Astrocyte (in vitro differentiated cells and primary cell): ENCODE measurements at regions not wholly inside any gene's neighbourhood (a gene's known extent, or its start where the extent isn't known, plus 50 kb on each side); places are given as distances from the start of the nearest gene placed in this dataset.

Experiments
- DNase-seq: peaks from one replicate; pipeline ENCODE4 v3.0.0-alpha.2; 2010; ENCODE audit warnings: low read depth
- FAIRE-seq: peaks from 2 replicates; lab custom pipeline; 2011; peaks lifted over from hg19 to GRCh38; lab: Jason Lieb, UNC
- H2AFZ ChIP-seq: 2 replicates; pipeline ENCODE4 v1.6.0; 2012; ENCODE audit warnings: low read depth, low read length, inconsistent platforms
- H3K27ac ChIP-seq: 2 replicates; pipeline ENCODE4 v1.5.1; 2011; ENCODE audit warnings: low read depth, low read length, inconsistent platforms
- H3K27me3 ChIP-seq: 2 replicates; pipeline ENCODE4 v1.6.0; 2011; ENCODE audit warnings: low read length, inconsistent platforms; ENCODE audit not compliant: insufficient read depth
- H3K36me3 ChIP-seq: 2 replicates; pipeline ENCODE4 v1.5.1; 2011; ENCODE audit warnings: low read length, inconsistent platforms; ENCODE audit not compliant: insufficient read depth
- H3K4me1 ChIP-seq: 2 replicates; pipeline ENCODE4 v1.5.1; 2011; ENCODE audit warnings: low read length, inconsistent platforms; ENCODE audit not compliant: insufficient read depth
- H3K4me2 ChIP-seq: 2 replicates; pipeline ENCODE4 v1.6.0; 2012; ENCODE audit warnings: low read length, inconsistent platforms
- H3K4me3 ChIP-seq: 2 replicates; pipeline ENCODE4 v1.5.1; 2011; ENCODE audit warnings: low read depth, mild to moderate bottlenecking, low read length, inconsistent platforms; ENCODE audit not compliant: insufficient read depth
- H3K79me2 ChIP-seq: 2 replicates; pipeline ENCODE4 v1.6.0; 2012; ENCODE audit warnings: mild to moderate bottlenecking, low read length, inconsistent platforms; ENCODE audit not compliant: insufficient read depth
- H3K9ac ChIP-seq: 2 replicates; pipeline ENCODE4 v1.6.0; 2012; ENCODE audit warnings: mild to moderate bottlenecking, low read length, inconsistent platforms
- H3K9me3 ChIP-seq: 2 replicates; pipeline ENCODE4 v1.5.1; 2012; ENCODE audit warnings: low read depth, mild to moderate bottlenecking, low read length, inconsistent platforms; ENCODE audit not compliant: insufficient read depth
- H4K20me1 ChIP-seq: 2 replicates; pipeline ENCODE4 v1.6.0; 2012; ENCODE audit warnings: low read length, inconsistent platforms; ENCODE audit not compliant: insufficient read depth
- H3K27ac Mint-ChIP-seq: one replicate; pipeline ENCODE4 v1.8.0; 2021; ENCODE audit warnings: mild to moderate bottlenecking, mixed read lengths; ENCODE audit not compliant: unreplicated experiment
- H3K27me3 Mint-ChIP-seq: one replicate; pipeline ENCODE4 v1.8.0; 2021; ENCODE audit warnings: low read depth, mixed read lengths; ENCODE audit not compliant: unreplicated experiment
- H3K36me3 Mint-ChIP-seq: one replicate; pipeline ENCODE4 v1.8.0; 2021; ENCODE audit warnings: low read depth, mixed read lengths; ENCODE audit not compliant: unreplicated experiment
- H3K4me1 Mint-ChIP-seq: one replicate; pipeline ENCODE4 v1.8.0; 2021; ENCODE audit warnings: low read depth, mixed read lengths; ENCODE audit not compliant: unreplicated experiment
- H3K4me3 Mint-ChIP-seq: one replicate; pipeline ENCODE4 v1.8.0; 2021; ENCODE audit warnings: mild to moderate bottlenecking, moderate library complexity, mixed read lengths; ENCODE audit not compliant: unreplicated experiment
- H3K9me3 Mint-ChIP-seq: one replicate; pipeline ENCODE4 v1.8.0; 2021; ENCODE audit warnings: mild to moderate bottlenecking, mixed read lengths; ENCODE audit not compliant: unreplicated experiment
- EZH2 ChIP-seq: IDR thresholded peaks from 2 replicates; pipeline ENCODE4 v1.6.1; 2012; ENCODE audit warnings: mild to moderate bottlenecking, low read length, inconsistent platforms; ENCODE audit not compliant: insufficient read depth
- TF ChIP-seq, protein P1 (sequence below): IDR thresholded peaks from 2 replicates; pipeline ENCODE4 v1.5.1; 2011; ENCODE audit warnings: low read depth, mild to moderate bottlenecking, inconsistent platforms, low read length, moderate library complexity; ENCODE audit not compliant: insufficient read depth

DNA sequence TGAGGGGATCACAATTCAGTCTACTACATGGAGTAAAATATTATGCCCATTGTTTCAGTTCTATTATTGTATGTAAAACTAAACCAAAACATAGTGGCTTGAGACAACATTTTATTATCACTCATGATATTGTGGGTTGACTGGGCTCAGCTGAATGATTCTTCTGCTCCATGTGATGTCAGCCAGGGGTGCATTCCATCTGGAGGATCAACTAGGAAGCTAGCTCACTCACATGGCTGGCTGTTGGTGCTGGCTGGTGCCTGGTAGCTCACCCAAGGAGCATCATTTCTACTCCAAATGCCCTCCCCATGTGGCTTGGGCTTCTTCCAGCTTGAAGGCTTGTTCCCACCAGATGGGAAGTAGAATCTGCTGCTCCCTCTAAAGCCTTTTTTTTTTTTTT lies 51.8 kb upstream of the CLRN1 start:
- no peaks in the 10 kb centered on the region for H3K4me1 ChIP-seq
- H3K9me3 ChIP-seq, result no peaks in the 10 kb centered on the region
- H3K36me3 Mint-ChIP-seq, result no peaks in the 10 kb centered on the region
- H3K27ac ChIP-seq, result no peak overlapping the region
- H3K27ac Mint-ChIP-seq, result no peak overlapping the region
- DNase-seq (no peak), FAIRE-seq (no peak)
- no peaks in the 10 kb centered on the region for H3K4me1 Mint-ChIP-seq
- no peaks in the 10 kb centered on the region for H3K36me3 ChIP-seq
- H4K20me1 ChIP-seq, result no peaks in the 10 kb centered on the region
- H3K9me3 Mint-ChIP-seq, result peaks cover 2% of the 10 kb centered on the region
- no peak for TF ChIP-seq EZH2
- TF ChIP-seq, protein P1, sequence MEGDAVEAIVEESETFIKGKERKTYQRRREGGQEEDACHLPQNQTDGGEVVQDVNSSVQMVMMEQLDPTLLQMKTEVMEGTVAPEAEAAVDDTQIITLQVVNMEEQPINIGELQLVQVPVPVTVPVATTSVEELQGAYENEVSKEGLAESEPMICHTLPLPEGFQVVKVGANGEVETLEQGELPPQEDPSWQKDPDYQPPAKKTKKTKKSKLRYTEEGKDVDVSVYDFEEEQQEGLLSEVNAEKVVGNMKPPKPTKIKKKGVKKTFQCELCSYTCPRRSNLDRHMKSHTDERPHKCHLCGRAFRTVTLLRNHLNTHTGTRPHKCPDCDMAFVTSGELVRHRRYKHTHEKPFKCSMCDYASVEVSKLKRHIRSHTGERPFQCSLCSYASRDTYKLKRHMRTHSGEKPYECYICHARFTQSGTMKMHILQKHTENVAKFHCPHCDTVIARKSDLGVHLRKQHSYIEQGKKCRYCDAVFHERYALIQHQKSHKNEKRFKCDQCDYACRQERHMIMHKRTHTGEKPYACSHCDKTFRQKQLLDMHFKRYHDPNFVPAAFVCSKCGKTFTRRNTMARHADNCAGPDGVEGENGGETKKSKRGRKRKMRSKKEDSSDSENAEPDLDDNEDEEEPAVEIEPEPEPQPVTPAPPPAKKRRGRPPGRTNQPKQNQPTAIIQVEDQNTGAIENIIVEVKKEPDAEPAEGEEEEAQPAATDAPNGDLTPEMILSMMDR, result no peak
- H3K27me3 ChIP-seq, result no peaks in the 10 kb centered on the region
- no peak overlapping the region for H3K4me3 Mint-ChIP-seq
- no peak overlapping the region for H3K4me3 ChIP-seq
- H3K4me2 ChIP-seq, result no peak overlapping the region
- no peak overlapping the region for H3K9ac ChIP-seq
- no peaks in the 10 kb centered on the region for H3K79me2 ChIP-seq
- H3K27me3 Mint-ChIP-seq, result no peaks in the 10 kb centered on the region
- no peak overlapping the region for H2AFZ ChIP-seq

DNA sequence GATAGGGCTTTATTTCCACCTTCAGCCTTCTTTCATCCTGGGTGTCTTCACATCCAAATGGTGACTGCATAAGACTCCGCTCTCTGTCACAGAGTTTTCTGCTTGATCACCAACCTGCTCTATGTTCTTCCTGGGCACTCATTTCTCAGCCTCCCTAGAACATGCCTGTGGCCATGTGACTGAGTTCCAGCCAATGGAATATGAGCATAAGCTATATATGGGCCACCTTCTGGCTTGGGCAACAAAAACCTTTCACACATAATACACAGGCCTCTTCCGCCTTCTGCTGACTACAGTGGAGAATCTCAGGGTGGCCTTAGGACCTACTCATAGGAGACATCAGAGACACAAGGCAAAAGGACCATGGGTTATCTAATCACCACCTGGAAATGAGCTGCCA lies 51.2 kb upstream of the MED12L start:
- H3K27ac ChIP-seq, result no peak overlapping the region
- no peak overlapping the region for H3K4me2 ChIP-seq
- Mint-ChIP-seq H3K4me1 (peaks cover 8% of the 10 kb centered on the region), H3K36me3 (no peaks in the 10 kb centered on the region), H3K27me3 (no peaks in the 10 kb centered on the region), H3K27ac (no peak overlapping the region), H3K9me3 (no peaks in the 10 kb centered on the region), H3K4me3 (no peak overlapping the region)
- H3K9ac ChIP-seq, result no peak overlapping the region
- H3K4me3 ChIP-seq, result no peak overlapping the region
- H3K79me2 ChIP-seq, result no peaks in the 10 kb centered on the region
- H3K36me3 ChIP-seq, result no peaks in the 10 kb centered on the region
- no peak overlapping the region for H2AFZ ChIP-seq
- peaks cover 8% of the 10 kb centered on the region for H3K4me1 ChIP-seq
- no peak for DNase-seq
- TF ChIP-seq, protein P1, result no peak
- TF ChIP-seq EZH2, result no peak
- H3K9me3 ChIP-seq, result no peaks in the 10 kb centered on the region
- no peaks in the 10 kb centered on the region for H3K27me3 ChIP-seq
- no peak for FAIRE-seq
- no peaks in the 10 kb centered on the region for H4K20me1 ChIP-seq

DNA sequence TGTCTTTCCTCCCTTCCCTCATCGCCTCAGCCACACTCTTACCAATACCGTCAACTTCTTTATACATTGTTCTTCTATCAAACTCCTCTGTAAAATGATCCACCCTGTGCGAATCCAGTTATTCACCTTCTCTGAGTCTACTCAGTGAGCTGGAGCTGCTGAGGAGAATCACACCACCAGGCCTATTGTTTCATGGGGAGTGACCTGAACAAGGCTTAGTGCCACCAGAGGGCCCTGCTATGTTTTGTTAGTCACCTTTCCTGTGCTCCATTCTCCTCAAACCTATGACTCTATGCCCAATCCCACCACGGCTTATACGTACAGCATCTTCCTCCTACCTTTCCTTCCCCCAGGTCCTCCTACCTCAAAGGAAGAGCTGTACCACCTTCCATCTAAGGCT lies 50.4 kb upstream of the MED12L start:
- peaks cover 8% of the 10 kb centered on the region for H3K4me1 ChIP-seq
- H3K27ac ChIP-seq, result no peak overlapping the region
- H3K79me2 ChIP-seq, result no peaks in the 10 kb centered on the region
- Mint-ChIP-seq H3K27ac (no peak overlapping the region), H3K36me3 (no peaks in the 10 kb centered on the region), H3K9me3 (no peaks in the 10 kb centered on the region), H3K4me3 (no peak overlapping the region), H3K27me3 (no peaks in the 10 kb centered on the region), H3K4me1 (peaks cover 8% of the 10 kb centered on the region)
- no peaks in the 10 kb centered on the region for H4K20me1 ChIP-seq
- FAIRE-seq, result peak; percentile 5
- DNase-seq, result no peak
- no peaks in the 10 kb centered on the region for H3K36me3 ChIP-seq
- no peaks in the 10 kb centered on the region for H3K27me3 ChIP-seq
- no peak for TF ChIP-seq EZH2
- TF ChIP-seq, protein P1, result no peak
- H3K9ac ChIP-seq, result no peak overlapping the region
- H3K9me3 ChIP-seq, result no peaks in the 10 kb centered on the region
- H3K4me2 ChIP-seq, result no peak overlapping the region
- no peak overlapping the region for H2AFZ ChIP-seq
- no peak overlapping the region for H3K4me3 ChIP-seq
